OCI-LY1 (cell line): ENCODE measurements at regions not wholly inside any gene's neighbourhood (a gene's known extent, or its start where the extent isn't known, plus 50 kb on each side); places are given as distances from the start of the nearest gene placed in this dataset.

Source experiments
- H2AFZ ChIP-seq: fragments of 200-600 bp; sonication (generic), shearing (Covaris generic); 2 replicates; pipeline ENCODE4 v1.6.0; 2014; ENCODE audit warnings: antibody characterized with exemption, mild to moderate bottlenecking, low read length
- H3F3A ChIP-seq: fragments of 200-600 bp; sonication (generic), shearing (Covaris generic); 2 replicates; pipeline ENCODE4 v1.6.0; 2014; ENCODE audit warnings: mild to moderate bottlenecking, antibody characterized with exemption, low read length, moderate library complexity; ENCODE audit not compliant: insufficient read depth
- H3K27ac ChIP-seq: fragments of 200-600 bp; sonication (generic); 2 replicates; pipeline ENCODE4 v1.5.1; 2014; ENCODE audit warnings: low read length, mixed run types, mild to moderate bottlenecking, low read depth; ENCODE audit not compliant: poor library complexity, severe bottlenecking
- H3K27me3 ChIP-seq: fragments of 200-600 bp; sonication (generic); 2 replicates; pipeline ENCODE4 v1.6.0; 2014; ENCODE audit warnings: antibody characterized with exemption, mild to moderate bottlenecking, low read length, moderate library complexity; ENCODE audit not compliant: insufficient read depth
- H3K36me3 ChIP-seq: fragments of 200-600 bp; sonication (generic); 2 replicates; pipeline ENCODE4 v1.6.1; 2014; ENCODE audit warnings: mild to moderate bottlenecking, antibody characterized with exemption, low read length, moderate library complexity, mixed read lengths; ENCODE audit not compliant: insufficient read depth
- H3K4me1 ChIP-seq: fragments of 200-600 bp; sonication (generic); 2 replicates; pipeline ENCODE4 v1.5.1; 2014; ENCODE audit warnings: mild to moderate bottlenecking, low read length, moderate library complexity; ENCODE audit not compliant: insufficient read depth, severe bottlenecking
- H3K4me2 ChIP-seq: fragments of 200-600 bp; sonication (generic), shearing (Covaris generic); 2 replicates; pipeline ENCODE4 v1.6.1; 2014; ENCODE audit warnings: low read length
- H3K4me3 ChIP-seq: fragments of 200-600 bp; sonication (generic); 2 replicates; pipeline ENCODE4 v1.5.1; 2014; ENCODE audit warnings: low read length, low read depth, mild to moderate bottlenecking, mixed read lengths; ENCODE audit not compliant: poor library complexity, severe bottlenecking
- H3K79me2 ChIP-seq: fragments of 200-600 bp; shearing (Covaris generic); 2 replicates; pipeline ENCODE4 v1.6.1; 2016; ENCODE audit warnings: mixed run types, low read length, mixed read lengths; ENCODE audit not compliant: insufficient read depth
- H3K9ac ChIP-seq: fragments of 200-600 bp; sonication (generic), shearing (Covaris generic); 2 replicates; pipeline ENCODE4 v1.6.1; 2014; ENCODE audit warnings: mild to moderate bottlenecking, low read length, mixed read lengths
- H3K9me2 ChIP-seq: fragments of 200-600 bp; sonication (generic), shearing (Covaris generic); 2 replicates; pipeline ENCODE4 v1.6.1; 2014; ENCODE audit warnings: low read depth, mild to moderate bottlenecking, low read length, mixed read lengths
- H3K9me3 ChIP-seq: fragments of 200-600 bp; shearing (Covaris generic); 2 replicates; pipeline ENCODE4 v1.6.1; 2014; ENCODE audit warnings: low read length, mixed read lengths
- H4K20me1 ChIP-seq: fragments of 200-600 bp; sonication (generic), shearing (Covaris generic); 2 replicates; pipeline ENCODE4 v1.6.0; 2016; ENCODE audit warnings: mild to moderate bottlenecking, low read length; ENCODE audit not compliant: insufficient read depth
- EZH2 ChIP-seq: fragments of 200-600 bp; sonication (generic), shearing (Covaris generic); IDR thresholded peaks from 2 replicates; pipeline ENCODE4 v1.8.0; 2017; ENCODE audit warnings: borderline replicate concordance, mixed run types, mild to moderate bottlenecking, antibody characterized with exemption, low read length, moderate library complexity, mixed read lengths
- TF ChIP-seq, protein P1 (sequence below): fragments of 200-600 bp; sonication (generic), shearing (Covaris generic); IDR thresholded peaks from 2 replicates; pipeline ENCODE4 v1.5.1; 2017; ENCODE audit warnings: mild to moderate bottlenecking, antibody characterized with exemption, low read length, moderate library complexity, mixed read lengths

DNA sequence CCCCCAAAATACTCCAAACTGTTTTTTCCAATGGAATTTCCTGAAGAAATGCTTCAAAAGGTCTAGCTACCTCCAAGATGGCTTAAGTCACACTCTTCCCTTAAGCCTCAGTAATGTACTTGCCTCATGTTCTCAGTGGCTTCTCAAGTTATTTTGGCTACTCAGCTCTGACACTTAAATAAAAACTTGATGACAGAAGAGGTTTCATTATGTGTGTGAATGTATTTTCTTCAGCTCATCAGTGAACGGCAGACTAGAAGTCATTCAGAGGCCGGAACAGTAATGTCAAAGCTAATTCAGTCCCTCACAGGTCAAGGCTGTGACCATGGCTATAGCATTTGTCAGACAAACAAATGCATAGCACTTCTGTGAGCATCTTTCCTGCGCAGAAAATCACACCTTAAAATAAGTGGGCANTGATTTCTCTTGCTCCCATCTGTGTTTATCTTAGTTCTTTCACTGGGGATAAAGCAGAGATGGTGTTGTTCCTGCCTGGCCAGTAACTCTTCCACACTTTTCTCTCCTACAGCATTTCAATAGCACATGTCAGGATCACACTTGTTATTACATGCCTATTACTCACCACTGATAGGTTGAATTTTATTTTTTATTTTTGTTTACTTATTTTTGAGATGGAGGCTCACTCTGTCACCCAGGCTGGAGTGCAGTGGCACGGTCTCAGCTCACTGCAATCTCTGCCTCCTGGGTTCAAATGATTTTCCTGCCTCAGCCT, 68.5 kb upstream of the PLCL2 start:
- no peak for TF ChIP-seq EZH2
- TF ChIP-seq, protein P1, sequence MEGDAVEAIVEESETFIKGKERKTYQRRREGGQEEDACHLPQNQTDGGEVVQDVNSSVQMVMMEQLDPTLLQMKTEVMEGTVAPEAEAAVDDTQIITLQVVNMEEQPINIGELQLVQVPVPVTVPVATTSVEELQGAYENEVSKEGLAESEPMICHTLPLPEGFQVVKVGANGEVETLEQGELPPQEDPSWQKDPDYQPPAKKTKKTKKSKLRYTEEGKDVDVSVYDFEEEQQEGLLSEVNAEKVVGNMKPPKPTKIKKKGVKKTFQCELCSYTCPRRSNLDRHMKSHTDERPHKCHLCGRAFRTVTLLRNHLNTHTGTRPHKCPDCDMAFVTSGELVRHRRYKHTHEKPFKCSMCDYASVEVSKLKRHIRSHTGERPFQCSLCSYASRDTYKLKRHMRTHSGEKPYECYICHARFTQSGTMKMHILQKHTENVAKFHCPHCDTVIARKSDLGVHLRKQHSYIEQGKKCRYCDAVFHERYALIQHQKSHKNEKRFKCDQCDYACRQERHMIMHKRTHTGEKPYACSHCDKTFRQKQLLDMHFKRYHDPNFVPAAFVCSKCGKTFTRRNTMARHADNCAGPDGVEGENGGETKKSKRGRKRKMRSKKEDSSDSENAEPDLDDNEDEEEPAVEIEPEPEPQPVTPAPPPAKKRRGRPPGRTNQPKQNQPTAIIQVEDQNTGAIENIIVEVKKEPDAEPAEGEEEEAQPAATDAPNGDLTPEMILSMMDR: no peak
- H4K20me1 ChIP-seq: no peaks in the 10 kb centered on the region
- no peak overlapping the region for H2AFZ ChIP-seq
- H3K36me3 ChIP-seq: no peaks in the 10 kb centered on the region
- H3K9me3 ChIP-seq: no peaks in the 10 kb centered on the region
- H3K4me3 ChIP-seq: no peak overlapping the region
- no peak overlapping the region for H3K27ac ChIP-seq
- peaks cover 5% of the 10 kb centered on the region for H3K4me1 ChIP-seq
- no peaks in the 10 kb centered on the region for H3K27me3 ChIP-seq
- no peaks in the 10 kb centered on the region for H3K79me2 ChIP-seq
- no peaks in the 10 kb centered on the region for H3K9me2 ChIP-seq
- no peak overlapping the region for H3K4me2 ChIP-seq
- H3F3A ChIP-seq: no peaks in the 10 kb centered on the region
- no peak overlapping the region for H3K9ac ChIP-seq

DNA sequence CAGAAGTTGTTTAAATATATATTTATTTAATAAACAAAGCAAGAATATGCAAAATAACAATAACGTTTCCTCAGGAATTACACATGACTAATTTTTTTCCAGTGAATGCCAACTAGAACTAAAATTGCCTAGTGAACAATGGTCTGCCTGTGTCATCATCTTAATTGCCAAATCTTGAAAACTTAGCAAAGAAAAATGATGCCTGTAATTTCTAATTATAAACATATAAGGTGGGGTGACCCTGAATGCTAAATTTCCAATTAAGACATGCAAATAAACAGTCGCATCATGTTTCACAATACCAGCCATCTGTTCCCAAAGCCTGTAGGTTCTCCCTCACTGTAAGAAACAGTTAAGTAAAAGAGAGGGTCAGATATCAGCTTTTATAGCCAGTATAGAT, 67.6 kb upstream of the PLCL2 start:
- Histone ChIP-seq H3K4me2 (no peak overlapping the region), H3K79me2 (no peaks in the 10 kb centered on the region), H3K27me3 (no peaks in the 10 kb centered on the region), H2AFZ (no peak overlapping the region), H3K9ac (no peak overlapping the region), H4K20me1 (no peaks in the 10 kb centered on the region), H3F3A (no peaks in the 10 kb centered on the region), H3K9me3 (no peaks in the 10 kb centered on the region), H3K36me3 (no peaks in the 10 kb centered on the region), H3K4me3 (no peak overlapping the region), H3K4me1 (peaks cover 5% of the 10 kb centered on the region), H3K9me2 (no peaks in the 10 kb centered on the region), H3K27ac (no peak overlapping the region)
- TF ChIP-seq EZH2: no peak
- TF ChIP-seq, protein P1: no peak

DNA sequence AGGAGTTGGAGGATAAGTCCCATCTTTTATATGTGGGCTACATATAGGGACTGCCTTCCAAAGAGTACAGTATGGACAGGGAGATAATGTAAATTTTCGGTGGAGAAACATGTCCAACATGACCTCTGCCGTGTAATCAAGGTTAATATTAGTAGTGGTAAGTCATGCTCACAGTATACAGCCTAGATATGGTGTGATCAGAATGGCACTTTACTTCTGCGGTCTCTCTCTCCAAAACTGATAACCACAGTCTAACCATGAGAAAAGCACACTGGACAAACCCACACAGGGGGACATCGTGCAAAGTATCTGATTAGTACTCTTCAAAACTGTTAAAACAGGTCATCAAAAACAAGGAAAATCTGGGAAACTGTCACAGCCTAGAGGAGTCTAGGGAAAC, 66.6 kb upstream of the PLCL2 start:
- H3F3A ChIP-seq: no peaks in the 10 kb centered on the region
- no peak overlapping the region for H3K4me3 ChIP-seq
- H3K79me2 ChIP-seq: no peaks in the 10 kb centered on the region
- no peak overlapping the region for H2AFZ ChIP-seq
- H3K9me3 ChIP-seq: no peaks in the 10 kb centered on the region
- no peaks in the 10 kb centered on the region for H3K36me3 ChIP-seq
- no peak overlapping the region for H3K9ac ChIP-seq
- TF ChIP-seq EZH2: no peak
- TF ChIP-seq, protein P1: no peak
- no peak overlapping the region for H3K4me2 ChIP-seq
- H3K4me1 ChIP-seq: peaks cover 5% of the 10 kb centered on the region
- no peaks in the 10 kb centered on the region for H3K27me3 ChIP-seq
- H4K20me1 ChIP-seq: no peaks in the 10 kb centered on the region
- no peaks in the 10 kb centered on the region for H3K9me2 ChIP-seq
- no peak overlapping the region for H3K27ac ChIP-seq
